CD14-positive monocyte (primary cell): ENCODE measurements at regions not wholly inside any gene's neighbourhood (a gene's known extent, or its start where the extent isn't known, plus 50 kb on each side); places are given as distances from the start of the nearest gene placed in this dataset.

Experiments
- DNase-seq, 3 donors: peaks; one replicate each; pipeline ENCODE4 v3.0.0-alpha.2; 2011 to 2022
- H2AFZ ChIP-seq: 2 replicates; pipeline ENCODE4 v1.6.0; 2012; ENCODE audit warnings: mild to moderate bottlenecking, low read depth, low read length, inconsistent platforms; ENCODE audit not compliant: insufficient read depth, poor library complexity, severe bottlenecking
- H3K27ac ChIP-seq, 2 donors: 1 replicate in 1 of 2; 2 replicates in 1 of 2; pipeline ENCODE4 v1.5.1; 2012 to 2013; ENCODE audit warnings: low read length in 2 of 2, control low read depth in 1 of 2, inconsistent platforms in 1 of 2, low read depth in 1 of 2, mild to moderate bottlenecking in 1 of 2
- H3K27me3 ChIP-seq, 2 donors: one replicate each; pipeline versions ENCODE4 v1.6.0 to v1.6.1; 2011 to 2013; ENCODE audit warnings: low read length in 2 of 2; ENCODE audit not compliant: control insufficient read depth in 2 of 2, insufficient read depth in 2 of 2
- H3K36me3 ChIP-seq, 2 donors: replicated peaks in 1 of 2; 1 replicate in 1 of 2; 2 replicates in 1 of 2; pipeline versions ENCODE4 v1.5.1 to v1.6.1; 2012 to 2013; ENCODE audit warnings: low read length in 2 of 2, control low read depth in 1 of 2, inconsistent platforms in 1 of 2, mild to moderate bottlenecking in 1 of 2; ENCODE audit not compliant: insufficient read depth in 2 of 2, control insufficient read depth in 1 of 2
- H3K4me1 ChIP-seq, 2 donors: 1 replicate in 1 of 2; 2 replicates in 1 of 2; pipeline versions ENCODE4 v1.5.1 to v1.6.1; 2012 to 2013; ENCODE audit warnings: low read length in 2 of 2, control low read depth in 1 of 2, inconsistent platforms in 1 of 2, mild to moderate bottlenecking in 1 of 2, moderate library complexity in 1 of 2; ENCODE audit not compliant: insufficient read depth in 2 of 2, control insufficient read depth in 1 of 2
- H3K4me2 ChIP-seq: replicated peaks from 2 replicates; pipeline ENCODE3; 2012; ENCODE audit warnings: low read length, moderate library complexity, mild to moderate bottlenecking; ENCODE audit not compliant: poor library complexity, severe bottlenecking; ENCODE audit errors: extremely low read depth
- H3K4me3 ChIP-seq, 3 experiments: fragments of 200-600 bp in 1 of 3; sonication (generic) in 1 of 3; replicated peaks in 1 of 3; 1 replicate in 2 of 3; 2 replicates in 1 of 3; pipeline ENCODE4 v1.5.1; 2011 to 2013; ENCODE audit warnings: low read length in 3 of 3, mild to moderate bottlenecking in 3 of 3, control low read depth in 2 of 3, low read depth in 2 of 3, inconsistent platforms in 1 of 3, moderate library complexity in 1 of 3
- H3K79me2 ChIP-seq: 2 replicates; pipeline ENCODE4 v1.6.0; 2012; ENCODE audit warnings: mild to moderate bottlenecking, control low read depth, inconsistent platforms, low read length, moderate library complexity; ENCODE audit not compliant: insufficient read depth
- H3K9ac ChIP-seq: 2 replicates; pipeline ENCODE4 v1.6.0; 2017; ENCODE audit warnings: low read length, mild to moderate bottlenecking; ENCODE audit not compliant: insufficient read depth, poor library complexity, severe bottlenecking
- H3K9me3 ChIP-seq, 2 donors: replicated peaks in 1 of 2; 1 replicate in 1 of 2; 2 replicates in 1 of 2; pipeline versions ENCODE4 v1.5.1 to v1.6.1; 2012 to 2013; ENCODE audit warnings: low read length in 2 of 2, control low read depth in 1 of 2; ENCODE audit not compliant: control insufficient read depth in 1 of 2, insufficient read depth in 1 of 2
- H4K20me1 ChIP-seq: 2 replicates; pipeline ENCODE4 v1.6.0; 2012; ENCODE audit warnings: mild to moderate bottlenecking, low read length, control low read depth, moderate library complexity; ENCODE audit not compliant: insufficient read depth
- H3K27ac Mint-ChIP-seq, 7 donors: one replicate each; pipeline ENCODE4 v1.8.0; 2020; ENCODE audit warnings: mild to moderate bottlenecking in 7 of 7, mixed read lengths in 7 of 7, moderate library complexity in 6 of 7, inconsistent platforms in 2 of 7
- H3K27me3 Mint-ChIP-seq, 3 donors: one replicate each; pipeline ENCODE4 v1.8.0; 2021 to 2022; ENCODE audit warnings: low read depth in 3 of 3, mild to moderate bottlenecking in 3 of 3, mixed read lengths in 3 of 3, moderate library complexity in 3 of 3, inconsistent platforms in 1 of 3
- H3K36me3 Mint-ChIP-seq, 2 donors: one replicate each; pipeline ENCODE4 v1.8.0; 2020; ENCODE audit warnings: mixed read lengths in 2 of 2, inconsistent platforms in 1 of 2, mild to moderate bottlenecking in 1 of 2
- H3K4me1 Mint-ChIP-seq: one replicate; pipeline ENCODE4 v1.8.0; 2020; ENCODE audit warnings: mild to moderate bottlenecking, mixed read lengths
- H3K4me3 Mint-ChIP-seq, 2 donors: one replicate each; pipeline ENCODE4 v1.8.0; 2020; ENCODE audit warnings: mild to moderate bottlenecking in 2 of 2, mixed read lengths in 2 of 2, moderate library complexity in 1 of 2
- H3K9me3 Mint-ChIP-seq, 7 donors: one replicate each; pipeline ENCODE4 v1.8.0; 2020 to 2022; ENCODE audit warnings: mixed read lengths in 7 of 7, mild to moderate bottlenecking in 6 of 7, moderate library complexity in 6 of 7, inconsistent platforms in 2 of 7
- WGBS: methylation state at CpG from one replicate; pipeline ENCODE4 v1.1.5; 2013; ENCODE audit warnings: missing lambda C conversion rate; ENCODE audit not compliant: insufficient coverage; 5-methylcytosine and 5-hydroxymethylcytosine counted together
- intact Hi-C, 2 donors: fragments of 100-400 bp; cut with micrococcal nuclease; formaldehyde crosslinking; loops; one replicate each; pipeline versions ENCODE4 v1.15.0 to v1.15.1; 2023
- TF ChIP-seq, protein P1 (sequence below): fragments of 200-600 bp; IDR thresholded peaks from one replicate; pipeline ENCODE4 v1.8.0; 2022; ENCODE audit warnings: antibody characterized with exemption, mild to moderate bottlenecking

DNA sequence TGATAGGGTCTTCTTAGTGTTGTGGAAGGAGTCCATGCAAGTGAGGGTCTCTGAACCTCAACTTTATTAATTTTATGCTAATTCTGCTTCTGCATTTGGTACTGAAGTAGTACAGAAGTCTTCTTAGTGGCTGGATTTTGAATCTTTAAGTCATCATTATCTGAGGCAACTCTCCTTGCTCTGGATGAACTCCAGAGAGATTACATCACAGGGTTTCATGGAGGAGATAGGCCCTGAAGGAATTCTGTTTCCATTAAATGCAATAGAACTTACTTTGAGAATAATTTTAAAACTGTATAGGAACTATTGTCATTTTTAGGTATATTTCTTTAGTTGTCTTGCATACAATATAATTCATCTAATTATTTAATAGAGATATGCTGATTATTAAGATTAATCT, 451.2 kb downstream of the FAT4 start:
- no peak overlapping the region for H3K27ac ChIP-seq
- no peaks in the 10 kb centered on the region for H3K36me3 ChIP-seq
- H3K4me2 ChIP-seq: no peak overlapping the region
- H3K27me3 ChIP-seq: no peaks in the 10 kb centered on the region
- H3K9me3 ChIP-seq: no peaks in the 10 kb centered on the region
- DNase-seq: no peak
- Mint-ChIP-seq H3K9me3 (peaks cover 0 to 3% (median 2%) of the 10 kb centered on the region in 7 donors), H3K36me3 (no peaks in the 10 kb centered on the region), H3K27me3 (no peaks in the 10 kb centered on the region), H3K27ac (no peak overlapping the region), H3K4me1 (no peaks in the 10 kb centered on the region), H3K4me3 (no peak overlapping the region)
- no peaks in the 10 kb centered on the region for H3K4me1 ChIP-seq
- intact Hi-C loops: no loop called here
- H3K9ac ChIP-seq: no peak overlapping the region
- H3K79me2 ChIP-seq: no peaks in the 10 kb centered on the region
- TF ChIP-seq, protein P1, sequence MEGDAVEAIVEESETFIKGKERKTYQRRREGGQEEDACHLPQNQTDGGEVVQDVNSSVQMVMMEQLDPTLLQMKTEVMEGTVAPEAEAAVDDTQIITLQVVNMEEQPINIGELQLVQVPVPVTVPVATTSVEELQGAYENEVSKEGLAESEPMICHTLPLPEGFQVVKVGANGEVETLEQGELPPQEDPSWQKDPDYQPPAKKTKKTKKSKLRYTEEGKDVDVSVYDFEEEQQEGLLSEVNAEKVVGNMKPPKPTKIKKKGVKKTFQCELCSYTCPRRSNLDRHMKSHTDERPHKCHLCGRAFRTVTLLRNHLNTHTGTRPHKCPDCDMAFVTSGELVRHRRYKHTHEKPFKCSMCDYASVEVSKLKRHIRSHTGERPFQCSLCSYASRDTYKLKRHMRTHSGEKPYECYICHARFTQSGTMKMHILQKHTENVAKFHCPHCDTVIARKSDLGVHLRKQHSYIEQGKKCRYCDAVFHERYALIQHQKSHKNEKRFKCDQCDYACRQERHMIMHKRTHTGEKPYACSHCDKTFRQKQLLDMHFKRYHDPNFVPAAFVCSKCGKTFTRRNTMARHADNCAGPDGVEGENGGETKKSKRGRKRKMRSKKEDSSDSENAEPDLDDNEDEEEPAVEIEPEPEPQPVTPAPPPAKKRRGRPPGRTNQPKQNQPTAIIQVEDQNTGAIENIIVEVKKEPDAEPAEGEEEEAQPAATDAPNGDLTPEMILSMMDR: no peak
- H2AFZ ChIP-seq: no peak overlapping the region
- H4K20me1 ChIP-seq: no peaks in the 10 kb centered on the region
- no peak overlapping the region for H3K4me3 ChIP-seq

- no peak overlapping the region for H3K4me3 ChIP-seq
- no peak overlapping the region for H3K9ac ChIP-seq
- no peaks in the 10 kb centered on the region for H3K79me2 ChIP-seq
- H3K27ac Mint-ChIP-seq: no peak overlapping the region
- no peaks in the 10 kb centered on the region for H3K36me3 ChIP-seq
- 86% methylated on average over 1 of the region's 6 CpGs for WGBS
- no peaks in the 10 kb centered on the region for H3K4me1 Mint-ChIP-seq
- H3K27me3 Mint-ChIP-seq: no peaks in the 10 kb centered on the region
- H3K4me2 ChIP-seq: no peak overlapping the region
- no peaks in the 10 kb centered on the region for H4K20me1 ChIP-seq
- no peak for DNase-seq
- no peak overlapping the region for H3K4me3 Mint-ChIP-seq
- no peaks in the 10 kb centered on the region for H3K36me3 Mint-ChIP-seq
- H2AFZ ChIP-seq: no peak overlapping the region
- TF ChIP-seq, protein P1: no peak
- no peaks in the 10 kb centered on the region for H3K4me1 ChIP-seq
- no peaks in the 10 kb centered on the region for H3K27me3 ChIP-seq
- intact Hi-C loops: no loop called here
- peaks cover 0 to 12% (median 2%) of the 10 kb centered on the region in 7 donors for H3K9me3 Mint-ChIP-seq
- H3K27ac ChIP-seq: no peak overlapping the region
- H3K9me3 ChIP-seq: peaks cover 0 to under 1% of the 10 kb centered on the region in 2 donors
Observed at GRCh38 chr4:125770814-125771398, 456.2 kb downstream of the FAT4 start.
